GM21381 (cell line): ENCODE measurements at regions not wholly inside any gene's neighbourhood (a gene's known extent, or its start where the extent isn't known, plus 50 kb on each side); places are given as distances from the start of the nearest gene placed in this dataset.

ENCODE experiments used
- ATAC-seq: cut with Tn5 transposase; IDR thresholded peaks from one replicate; pipeline ENCODE4 v1.9.1; 2021; ENCODE audit warnings: mild to moderate bottlenecking, moderate library complexity; ENCODE audit not compliant: unreplicated experiment

GRCh38 chr1:184215274-184215925, 163.9 kb downstream of the TSEN15 start:
- no peak for ATAC-seq

- ATAC-seq = no peak
Measured at GRCh38 chr1:184218458-184219075, 167.0 kb downstream of the TSEN15 start.

- ATAC-seq = no peak
Measured at GRCh38 chr1:184219414-184219813, 167.4 kb upstream of the C1orf21 start.

GRCh38 chr1:184219883-184220282, 166.9 kb upstream of the C1orf21 start:
- ATAC-seq = no peak

- ATAC-seq = no peak
Measured at GRCh38 chr1:184221087-184221486, 165.7 kb upstream of the C1orf21 start.

- no peak for ATAC-seq
Measured at GRCh38 chr1:184222652-184223052, 164.2 kb upstream of the C1orf21 start.

GRCh38 chr1:184223216-184223615, 163.6 kb upstream of the C1orf21 start:
- ATAC-seq = no peak

GRCh38 chr1:184225283-184226099, 161.3 kb upstream of the C1orf21 start:
- no peak for ATAC-seq

GRCh38 chr1:184226100-184226487, 160.7 kb upstream of the C1orf21 start:
- no peak for ATAC-seq

- ATAC-seq = no peak
Measured at GRCh38 chr1:184228558-184228957, 158.3 kb upstream of the C1orf21 start.

GRCh38 chr1:184237588-184237987, 149.2 kb upstream of the C1orf21 start:
- ATAC-seq = no peak

GRCh38 chr1:184241446-184241845, 145.4 kb upstream of the C1orf21 start:
- no peak for ATAC-seq

- no peak for ATAC-seq
Measured at GRCh38 chr1:184242507-184242943, 144.3 kb upstream of the C1orf21 start.

GRCh38 chr1:184244962-184245361, 141.9 kb upstream of the C1orf21 start:
- no peak for ATAC-seq

- ATAC-seq = no peak
Measured at GRCh38 chr1:184247671-184248070, 139.2 kb upstream of the C1orf21 start.

GRCh38 chr1:184253921-184254320, 132.9 kb upstream of the C1orf21 start:
- no peak for ATAC-seq

GRCh38 chr1:184254849-184255248, 132.0 kb upstream of the C1orf21 start:
- no peak for ATAC-seq

GRCh38 chr1:184255560-184255959, 131.3 kb upstream of the C1orf21 start:
- no peak for ATAC-seq

- ATAC-seq = no peak
Measured at GRCh38 chr1:184257873-184258272, 129.0 kb upstream of the C1orf21 start.

- ATAC-seq = no peak
Measured at GRCh38 chr1:184258525-184258924, 128.3 kb upstream of the C1orf21 start.

- ATAC-seq = no peak
Measured at GRCh38 chr1:184260382-184260781, 126.4 kb upstream of the C1orf21 start.

GRCh38 chr1:184262109-184262508, 124.7 kb upstream of the C1orf21 start:
- no peak for ATAC-seq
